NCI-H2227 treated with DMSO at 0.1 percent for 48 hours (cell line): ENCODE measurements at regions not wholly inside any gene's neighbourhood (a gene's known extent, or its start where the extent isn't known, plus 50 kb on each side); places are given as distances from the start of the nearest gene placed in this dataset.

Experiments used
- DNase-seq: peaks from one replicate; lab custom pipeline; 2025; lab: John Stamatoyannopoulos, UW

GRCh38 chr3:159763602-159764489, 224.8 kb upstream of the IL12A start:
- peak; percentile 89 for DNase-seq

DNA sequence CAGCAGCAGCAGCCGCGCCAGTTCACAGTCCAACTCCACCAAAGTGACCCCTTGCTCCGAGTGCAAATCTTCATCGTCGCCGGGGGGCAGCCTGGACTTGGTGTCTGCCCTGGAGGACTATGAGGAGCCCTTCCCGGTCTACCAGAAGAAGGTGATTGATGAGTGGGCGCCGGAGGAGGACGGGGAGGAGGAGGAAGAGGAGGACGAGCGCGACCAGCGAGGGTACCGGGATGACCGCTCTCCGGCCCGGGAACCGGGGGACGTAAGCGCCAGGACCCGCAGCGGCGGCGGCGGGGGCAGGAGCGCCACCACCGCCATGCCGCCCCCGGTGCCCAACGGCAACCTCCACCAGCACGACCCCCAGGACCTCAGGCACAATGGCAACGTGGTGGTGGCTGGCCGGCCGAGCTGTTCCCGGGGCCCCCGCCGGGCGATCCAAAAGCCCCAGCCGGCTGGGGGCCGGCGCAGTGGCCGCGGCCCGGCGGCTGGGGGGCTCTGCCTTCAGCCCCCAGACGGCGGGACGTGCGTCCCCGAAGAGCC, 224.1 kb upstream of the IL12A start:
- DNase-seq, result no peak

DNA sequence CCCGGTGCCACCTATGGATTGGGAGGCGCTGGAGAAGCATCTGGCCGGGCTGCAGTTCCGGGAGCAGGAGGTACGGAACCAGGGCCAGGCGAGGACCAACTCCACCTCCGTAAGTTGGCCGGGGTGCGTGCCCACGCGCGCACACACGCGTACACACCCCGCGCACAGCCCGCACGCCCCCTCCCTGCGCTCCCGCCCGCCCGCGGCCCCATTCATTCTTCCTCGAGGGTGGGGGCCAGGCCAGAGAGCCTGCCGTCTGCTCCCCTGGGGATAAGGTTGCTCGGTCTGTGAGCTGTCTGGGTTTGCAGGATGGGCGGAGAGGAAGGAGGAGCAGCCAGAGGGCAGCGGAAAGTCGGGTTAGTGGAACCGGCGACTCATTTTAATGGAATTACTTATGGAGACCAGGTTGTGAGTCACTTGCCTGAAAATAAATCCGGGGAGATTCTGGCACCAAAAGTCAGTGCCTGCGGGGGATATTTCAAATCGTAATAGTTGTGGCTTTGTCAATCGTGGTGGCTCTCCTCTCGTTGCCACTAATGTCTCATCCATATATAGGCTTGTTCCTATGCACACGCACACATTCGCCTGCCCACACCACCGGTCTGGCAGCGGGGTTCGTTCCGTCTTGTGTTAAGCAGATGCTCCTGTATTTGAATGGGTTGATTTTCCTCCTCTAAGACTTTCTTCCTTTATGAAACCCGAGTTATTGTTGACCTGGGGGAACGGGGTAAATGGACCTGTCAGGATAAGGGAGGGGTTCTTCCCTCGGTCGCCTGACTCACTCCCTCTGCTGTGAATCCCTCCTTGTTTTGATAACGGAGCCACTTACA, 223.4 kb upstream of the IL12A start:
- peak; percentile 33 for DNase-seq

DNA sequence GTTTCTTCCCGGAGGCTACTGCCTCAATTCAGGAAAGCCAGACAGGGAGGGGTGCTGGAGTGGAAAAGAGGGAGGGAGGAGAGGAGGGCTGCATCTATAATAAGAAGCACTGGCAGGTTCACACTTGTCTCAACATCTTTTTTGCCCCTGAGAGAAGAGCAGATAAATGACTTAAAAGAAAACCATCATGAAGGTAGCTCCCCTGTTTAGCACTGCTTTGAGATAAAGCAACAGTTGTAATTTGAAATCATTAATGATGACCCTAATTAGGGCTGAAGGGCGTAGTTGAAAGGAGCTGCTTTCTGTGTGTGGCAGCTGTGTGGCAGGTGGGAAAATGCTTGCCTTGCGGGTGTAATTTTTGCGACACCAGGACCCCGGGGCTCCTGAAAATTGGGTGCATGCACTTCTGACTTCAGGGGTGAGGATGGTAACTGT, 222.8 kb upstream of the IL12A start:
- DNase-seq, result peak; percentile 44

- DNase-seq, result no peak
These were observed 222.0 kb upstream of the IL12A start for GRCh38 chr3:159766563-159767185.

GRCh38 chr3:159770998-159771397, 217.6 kb upstream of the IL12A start:
- DNase-seq, result no peak

GRCh38 chr3:159771865-159772611, 216.6 kb upstream of the IL12A start:
- DNase-seq, result no peak

- DNase-seq, result no peak
These were observed 214.9 kb upstream of the IL12A start for GRCh38 chr3:159773706-159774105.

DNA sequence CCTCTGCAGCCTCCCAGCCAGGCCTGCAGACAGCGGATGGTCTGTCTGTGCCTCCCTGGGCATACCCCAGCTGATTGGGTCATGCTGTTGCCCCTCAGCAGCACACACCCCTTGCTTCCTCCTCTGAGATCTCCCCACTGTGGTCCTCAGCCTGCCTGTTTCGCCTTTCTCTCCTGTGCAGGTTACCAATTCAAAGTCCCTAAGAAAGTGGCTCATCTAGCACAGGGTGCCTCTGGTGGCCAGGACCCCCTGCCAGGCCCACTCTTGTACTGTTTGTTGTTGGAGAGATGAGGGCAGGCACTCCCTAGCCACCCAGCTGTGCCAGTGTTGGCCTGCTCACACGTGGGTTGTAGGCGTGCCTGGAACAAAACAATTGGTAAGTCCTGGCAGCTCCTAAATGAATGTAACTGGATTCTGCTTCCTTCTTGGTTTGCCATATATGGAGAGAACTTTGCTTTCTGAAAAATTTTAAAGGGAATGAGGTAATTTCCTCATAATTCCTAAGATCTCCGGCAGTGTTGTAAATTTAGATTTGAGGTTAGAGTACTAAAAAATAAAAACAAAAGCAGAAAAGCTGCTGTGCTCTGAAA, 213.2 kb upstream of the IL12A start:
- DNase-seq, result peak; percentile 19

GRCh38 chr3:159776779-159777178, 211.9 kb upstream of the IL12A start:
- no peak for DNase-seq

DNA sequence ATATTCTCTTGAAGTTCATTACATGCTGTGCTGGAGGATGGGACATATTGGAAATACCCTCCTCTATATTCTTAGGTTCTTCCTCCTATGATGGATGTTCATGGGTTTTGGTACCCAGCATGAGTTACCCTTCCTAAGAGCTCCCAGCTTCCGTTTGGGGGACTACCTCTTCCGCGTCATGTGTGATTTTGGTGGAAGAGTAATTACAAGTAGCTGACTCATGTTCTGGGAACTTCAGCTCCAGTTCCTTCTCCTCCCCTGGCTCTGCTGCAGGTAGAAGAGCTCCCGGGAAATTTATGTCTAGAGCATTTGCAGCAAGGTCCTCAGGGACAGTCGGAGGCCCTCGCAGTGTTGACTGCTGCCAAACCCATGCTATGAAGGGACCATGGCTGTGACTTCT, 208.8 kb upstream of the IL12A start:
- no peak for DNase-seq

- no peak for DNase-seq
These were observed 206.8 kb upstream of the IL12A start for GRCh38 chr3:159781867-159782266.

- no peak for DNase-seq
These were observed 205.8 kb upstream of the IL12A start for GRCh38 chr3:159782724-159783421.

- no peak for DNase-seq
These were observed 204.6 kb upstream of the IL12A start for GRCh38 chr3:159783780-159784742.

- DNase-seq, result no peak
These were observed 203.3 kb upstream of the IL12A start for GRCh38 chr3:159785273-159785708.

- no peak for DNase-seq
These were observed 202.0 kb upstream of the IL12A start for GRCh38 chr3:159786489-159787177.

GRCh38 chr3:159787178-159787574, 201.5 kb upstream of the IL12A start:
- no peak for DNase-seq

DNA sequence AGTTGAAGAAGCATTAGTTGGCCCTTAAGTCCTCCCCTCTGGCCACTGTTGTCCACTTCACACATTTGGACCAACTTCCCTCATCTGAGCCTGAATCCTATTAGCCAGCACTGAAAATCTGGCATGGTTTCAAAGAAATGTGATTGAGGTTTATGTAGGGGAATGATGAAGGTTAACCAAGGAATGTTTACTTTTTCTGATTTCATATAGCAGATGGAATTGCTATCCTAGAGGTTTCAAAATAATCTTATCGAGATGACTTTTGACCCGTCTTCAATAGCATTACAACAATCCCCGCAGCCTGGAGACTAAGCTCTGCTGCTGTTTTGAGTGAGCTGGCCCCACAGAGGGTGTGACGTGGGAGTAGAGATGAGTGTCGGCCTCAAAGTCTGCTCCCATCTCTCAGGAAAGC, 200.8 kb upstream of the IL12A start:
- DNase-seq, result no peak

DNA sequence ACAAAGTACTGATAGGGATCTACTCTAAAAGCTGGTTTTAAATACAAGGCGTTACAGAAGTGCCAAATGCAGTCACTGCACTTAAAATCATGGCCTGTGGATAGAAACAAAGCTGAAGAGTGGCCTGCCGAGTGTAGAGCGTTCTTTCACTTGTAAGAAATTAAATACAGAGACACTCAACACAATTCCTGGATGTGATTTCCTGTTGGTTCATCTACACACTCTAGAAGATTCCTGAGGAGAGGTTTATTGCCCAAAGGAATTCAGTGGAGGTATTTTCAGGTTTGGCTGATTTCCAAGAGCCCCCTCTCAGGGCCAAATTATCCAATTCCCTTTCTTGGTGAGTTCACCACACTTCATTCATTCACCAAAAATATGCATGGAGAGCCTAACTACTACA, 200.3 kb upstream of the IL12A start:
- DNase-seq, result no peak
